Neural progenitor cell (in vitro differentiated cells): ENCODE measurements at regions not wholly inside any gene's neighbourhood (a gene's known extent, or its start where the extent isn't known, plus 50 kb on each side); places are given as distances from the start of the nearest gene placed in this dataset.

Source experiments
- DNase-seq: peaks from one replicate; pipeline ENCODE4 v3.0.0-alpha.2; 2016; ENCODE audit warnings: low spot score
- H2AFZ ChIP-seq: fragments of 200-600 bp; sonication (generic); replicated peaks from 2 replicates; pipeline ENCODE4 v1.6.1; 2016; ENCODE audit warnings: antibody characterized with exemption
- H3F3A ChIP-seq: fragments of 200-600 bp; sonication (generic); 2 replicates; pipeline ENCODE4 v1.6.1; 2016; ENCODE audit warnings: antibody characterized with exemption, low read depth
- H3K27ac ChIP-seq: fragments of 200-600 bp; sonication (generic); 2 replicates; pipeline ENCODE4 v1.5.1; 2016; ENCODE audit warnings: mild to moderate bottlenecking
- H3K27me3 ChIP-seq: fragments of 200-600 bp; sonication (generic); 2 replicates; pipeline ENCODE4 v1.6.1; 2016; ENCODE audit warnings: mild to moderate bottlenecking, moderate library complexity
- H3K36me3 ChIP-seq: fragments of 200-600 bp; sonication (generic); 2 replicates; pipeline ENCODE4 v1.5.1; 2016
- H3K4me1 ChIP-seq: fragments of 200-600 bp; sonication (generic); 2 replicates; pipeline ENCODE4 v1.6.1; 2016; ENCODE audit warnings: mixed run types
- H3K4me2 ChIP-seq: fragments of 200-600 bp; sonication (generic); 2 replicates; pipeline ENCODE4 v1.6.1; 2016
- H3K4me3 ChIP-seq: fragments of 200-600 bp; sonication (generic); 2 replicates; pipeline ENCODE4 v1.5.1; 2016
- H3K79me2 ChIP-seq: fragments of 200-600 bp; sonication (generic); 2 replicates; pipeline ENCODE4 v1.6.1; 2016; ENCODE audit warnings: low read depth
- H3K9ac ChIP-seq: fragments of 200-600 bp; sonication (generic); 2 replicates; pipeline ENCODE4 v1.6.1; 2016
- H3K9me3 ChIP-seq: fragments of 200-600 bp; sonication (generic); 2 replicates; pipeline ENCODE4 v1.5.1; 2016; ENCODE audit warnings: low read depth
- H4K20me1 ChIP-seq: fragments of 200-600 bp; sonication (generic); 2 replicates; pipeline ENCODE4 v1.6.1; 2016; ENCODE audit warnings: low read depth
- H3K27ac Mint-ChIP-seq: 3 replicates; pipeline ENCODE4 v1.8.0; 2021; ENCODE audit warnings: mixed read lengths
- H3K27me3 Mint-ChIP-seq: 2 replicates; pipeline ENCODE4 v1.8.0; 2022; ENCODE audit warnings: low read depth, mild to moderate bottlenecking, inconsistent platforms, moderate library complexity, mixed read lengths; ENCODE audit not compliant: insufficient read depth
- H3K36me3 Mint-ChIP-seq: 3 replicates; pipeline ENCODE4 v1.8.0; 2021; ENCODE audit warnings: mixed read lengths
- H3K4me1 Mint-ChIP-seq: 3 replicates; pipeline ENCODE4 v1.8.0; 2021; ENCODE audit warnings: mixed read lengths
- H3K4me3 Mint-ChIP-seq: 3 replicates; pipeline ENCODE4 v1.8.0; 2021; ENCODE audit warnings: mild to moderate bottlenecking, moderate library complexity, mixed read lengths
- H3K9me3 Mint-ChIP-seq: 3 replicates; pipeline ENCODE4 v1.8.0; 2020; ENCODE audit warnings: mixed read lengths
- CTCF ChIP-seq: fragments of 200-600 bp; sonication (generic); IDR thresholded peaks from 2 replicates; pipeline ENCODE4 v1.5.1; 2017; ENCODE audit warnings: antibody characterized with exemption, mild to moderate bottlenecking
- EZH2 ChIP-seq: fragments of 200-600 bp; sonication (generic); IDR thresholded peaks from 2 replicates; pipeline ENCODE4 v1.6.1; 2017; ENCODE audit warnings: antibody characterized with exemption, mild to moderate bottlenecking, moderate library complexity
- EZH2phosphoT487 ChIP-seq: fragments of 200-600 bp; sonication (generic); IDR thresholded peaks from 2 replicates; pipeline ENCODE4 v1.6.1; 2017; ENCODE audit warnings: antibody characterized with exemption

- H3K27me3 Mint-ChIP-seq, result peaks cover 4% of the 10 kb centered on the region
- no peak overlapping the region for H2AFZ ChIP-seq
- H3K4me1 ChIP-seq, result no peaks in the 10 kb centered on the region
- peaks cover 20% of the 10 kb centered on the region for H3K4me1 Mint-ChIP-seq
- no peaks in the 10 kb centered on the region for H3K36me3 ChIP-seq
- H3K4me2 ChIP-seq, result no peak overlapping the region
- no peak overlapping the region for H3K4me3 Mint-ChIP-seq
- H3K27ac ChIP-seq, result no peak overlapping the region
- no peak for DNase-seq
- no peaks in the 10 kb centered on the region for H4K20me1 ChIP-seq
- H3K9me3 ChIP-seq, result no peaks in the 10 kb centered on the region
- no peaks in the 10 kb centered on the region for H3K79me2 ChIP-seq
- H3K9ac ChIP-seq, result no peak overlapping the region
- no peak for TF ChIP-seq CTCF
- TF ChIP-seq EZH2, result no peak
- TF ChIP-seq EZH2phosphoT487, result no peak
- no peaks in the 10 kb centered on the region for H3K36me3 Mint-ChIP-seq
- no peaks in the 10 kb centered on the region for H3K27me3 ChIP-seq
- H3K9me3 Mint-ChIP-seq, result no peaks in the 10 kb centered on the region
- no peak overlapping the region for H3K27ac Mint-ChIP-seq
- H3F3A ChIP-seq, result no peaks in the 10 kb centered on the region
- H3K4me3 ChIP-seq, result no peak overlapping the region
Measured at GRCh38 chr21:35509001-35509704, 460.1 kb upstream of the RUNX1 start.

GRCh38 chr21:35508139-35508888 is 459.2 kb upstream of the RUNX1 start:
- Histone ChIP-seq H3K27me3 (no peaks in the 10 kb centered on the region), H3K9ac (no peak overlapping the region), H3K79me2 (no peaks in the 10 kb centered on the region), H3K36me3 (no peaks in the 10 kb centered on the region), H3K4me3 (no peak overlapping the region), H3K4me1 (peaks cover 6% of the 10 kb centered on the region), H3K4me2 (no peak overlapping the region), H3K27ac (no peak overlapping the region), H2AFZ (no peak overlapping the region), H3K9me3 (no peaks in the 10 kb centered on the region), H3F3A (no peaks in the 10 kb centered on the region), H4K20me1 (no peaks in the 10 kb centered on the region)
- H3K27ac Mint-ChIP-seq, result no peak overlapping the region
- H3K9me3 Mint-ChIP-seq, result no peaks in the 10 kb centered on the region
- TF ChIP-seq EZH2phosphoT487, result no peak
- peak; percentile 45 for TF ChIP-seq CTCF
- DNase-seq, result peak; percentile 69
- H3K36me3 Mint-ChIP-seq, result no peaks in the 10 kb centered on the region
- no peak overlapping the region for H3K4me3 Mint-ChIP-seq
- H3K27me3 Mint-ChIP-seq, result peaks cover 4% of the 10 kb centered on the region
- peaks cover 28% of the 10 kb centered on the region for H3K4me1 Mint-ChIP-seq

GRCh38 chr21:35507181-35507759 is 458.2 kb upstream of the RUNX1 start:
- Mint-ChIP-seq H3K27ac (no peak overlapping the region), H3K9me3 (no peaks in the 10 kb centered on the region), H3K4me1 (peaks cover 29% of the 10 kb centered on the region), H3K27me3 (peaks cover 6% of the 10 kb centered on the region), H3K36me3 (no peaks in the 10 kb centered on the region), H3K4me3 (no peak overlapping the region)
- Histone ChIP-seq H3K9ac (no peak overlapping the region), H3F3A (no peaks in the 10 kb centered on the region), H3K36me3 (no peaks in the 10 kb centered on the region), H2AFZ (no peak overlapping the region), H3K27me3 (no peaks in the 10 kb centered on the region), H3K9me3 (no peaks in the 10 kb centered on the region), H3K79me2 (no peaks in the 10 kb centered on the region), H3K27ac (no peak overlapping the region), H4K20me1 (no peaks in the 10 kb centered on the region), H3K4me2 (no peak overlapping the region), H3K4me1 (peaks cover 9% of the 10 kb centered on the region), H3K4me3 (no peak overlapping the region)
- no peak for DNase-seq
- TF ChIP-seq CTCF, result no peak
- no peak for TF ChIP-seq EZH2
- TF ChIP-seq EZH2phosphoT487, result no peak
